ENCODE measurements at regions not wholly inside any gene's neighbourhood (a gene's known extent, or its start where the extent isn't known, plus 50 kb on each side); places are given as distances from the start of the nearest gene placed in this dataset.

DNA sequence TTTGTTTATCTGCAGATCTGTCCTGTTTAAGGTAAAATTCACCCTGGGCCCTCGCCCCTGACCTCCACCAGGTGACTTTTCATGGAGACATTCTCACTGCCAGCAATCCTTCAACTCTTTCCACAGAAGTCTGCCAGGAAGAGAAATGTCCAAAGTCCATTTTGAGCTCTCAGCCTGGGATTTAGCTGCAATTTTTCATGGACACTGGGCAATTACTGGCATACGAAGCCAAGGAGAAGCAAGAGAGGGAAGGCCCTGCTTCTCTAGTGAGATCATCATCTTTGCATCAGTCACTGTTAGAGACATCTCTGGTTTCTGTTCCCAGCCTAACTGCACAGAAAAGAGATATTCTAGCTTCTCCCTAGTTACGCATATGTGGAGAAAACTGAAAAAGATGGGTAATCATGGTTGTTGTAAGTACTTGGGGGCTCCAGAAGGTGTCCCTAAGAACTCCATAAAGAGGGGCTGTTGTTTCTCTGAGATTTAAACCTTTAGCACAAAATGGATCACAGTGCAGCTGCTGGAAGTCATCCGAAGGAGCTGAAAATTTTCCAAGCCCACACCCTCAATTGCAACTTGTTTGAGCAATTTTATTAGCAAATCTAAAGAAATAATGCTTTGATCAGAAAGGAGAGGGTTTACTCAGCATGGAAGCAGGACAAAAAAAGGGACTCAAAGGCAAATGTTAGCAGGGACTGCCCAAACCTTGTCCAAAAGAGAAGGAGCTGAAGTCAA, 168.9 kb downstream of the SNX10 start:
- Histone ChIP-seq H3K4me2 (ENCODE audit: extremely low read depth, insufficient read depth, low read length) (no peak overlapping the region), H3K27me3 (ENCODE audit: control insufficient read depth, insufficient read depth, low read length) (no peaks in the 10 kb centered on the region), H3K9ac (ENCODE audit: insufficient read depth, low read length) (no peak overlapping the region), H3K27ac (ENCODE audit: insufficient read depth, low read length) (no peak overlapping the region), H3K9me3 (ENCODE audit: control insufficient read depth, insufficient read depth, low read depth, low read length) (no peaks in the 10 kb centered on the region), H3K4me3 (replicated peaks in 1 of 4; ENCODE audit: control extremely low read depth in 1 of 4, insufficient read depth in 1 of 4, low read depth in 3 of 4, low read length in 4 of 4) (no peak overlapping the region), H3K4me1 (ENCODE audit: control insufficient read depth, extremely low read depth, insufficient read depth, low read length) (no peaks in the 10 kb centered on the region), H3K79me2 (ENCODE audit: control insufficient read depth, insufficient read depth, low read length) (no peaks in the 10 kb centered on the region), H4K20me1 (ENCODE audit: control insufficient read depth, extremely low read depth, insufficient read depth, low read length) (no peaks in the 10 kb centered on the region), H2AFZ (ENCODE audit: low read length) (no peak overlapping the region), H3K36me3 (ENCODE audit: control insufficient read depth, insufficient read depth, low read length) (no peaks in the 10 kb centered on the region)
- no peak for TF ChIP-seq EZH2 (IDR thresholded peaks at IDR 0.05; ENCODE audit: low read length, missing control alignments)
- no peak for TF ChIP-seq CTCF (conservative IDR thresholded peaks at IDR 0.05 in 1 of 2, IDR thresholded peaks at IDR 0.05 in 1 of 2; ENCODE audit: low read depth in 1 of 2, low read length in 2 of 2)
- DNase-seq (ENCODE audit: low read depth in 2 of 2): no peak

GRCh38 chr7:26461518-26461917, 169.9 kb downstream of the SNX10 start:
- Histone ChIP-seq H3K4me1 (ENCODE audit: control insufficient read depth, extremely low read depth, insufficient read depth, low read length) (no peaks in the 10 kb centered on the region), H3K4me3 (replicated peaks in 1 of 4; ENCODE audit: control extremely low read depth in 1 of 4, insufficient read depth in 1 of 4, low read depth in 3 of 4, low read length in 4 of 4) (no peak overlapping the region), H2AFZ (ENCODE audit: low read length) (no peak overlapping the region), H3K36me3 (ENCODE audit: control insufficient read depth, insufficient read depth, low read length) (no peaks in the 10 kb centered on the region), H3K79me2 (ENCODE audit: control insufficient read depth, insufficient read depth, low read length) (no peaks in the 10 kb centered on the region), H3K27ac (ENCODE audit: insufficient read depth, low read length) (no peak overlapping the region), H3K9me3 (ENCODE audit: control insufficient read depth, insufficient read depth, low read depth, low read length) (no peaks in the 10 kb centered on the region), H4K20me1 (ENCODE audit: control insufficient read depth, extremely low read depth, insufficient read depth, low read length) (no peaks in the 10 kb centered on the region), H3K27me3 (ENCODE audit: control insufficient read depth, insufficient read depth, low read length) (no peaks in the 10 kb centered on the region), H3K4me2 (ENCODE audit: extremely low read depth, insufficient read depth, low read length) (no peak overlapping the region), H3K9ac (ENCODE audit: insufficient read depth, low read length) (no peak overlapping the region)
- no peak for DNase-seq (ENCODE audit: low read depth in 2 of 2)
- TF ChIP-seq EZH2 (IDR thresholded peaks at IDR 0.05; ENCODE audit: low read length, missing control alignments): no peak

GRCh38 chr7:26466007-26466406, 174.3 kb downstream of the SNX10 start:
- no peaks in the 10 kb centered on the region for H3K79me2 ChIP-seq (ENCODE audit: control insufficient read depth, insufficient read depth, low read length)
- TF ChIP-seq CTCF (conservative IDR thresholded peaks at IDR 0.05 in 1 of 2, IDR thresholded peaks at IDR 0.05 in 1 of 2; ENCODE audit: low read depth in 1 of 2, low read length in 2 of 2) (no peak), EZH2 (IDR thresholded peaks at IDR 0.05; ENCODE audit: low read length, missing control alignments) (no peak)
- no peaks in the 10 kb centered on the region for H3K9me3 ChIP-seq (ENCODE audit: control insufficient read depth, insufficient read depth, low read depth, low read length)
- no peaks in the 10 kb centered on the region for H3K27me3 ChIP-seq (ENCODE audit: control insufficient read depth, insufficient read depth, low read length)
- no peak overlapping the region for H2AFZ ChIP-seq (ENCODE audit: low read length)
- no peak overlapping the region for H3K9ac ChIP-seq (ENCODE audit: insufficient read depth, low read length)
- H3K27ac ChIP-seq (ENCODE audit: insufficient read depth, low read length): no peak overlapping the region
- H3K4me1 ChIP-seq (ENCODE audit: control insufficient read depth, extremely low read depth, insufficient read depth, low read length): no peaks in the 10 kb centered on the region
- H3K4me3 ChIP-seq (replicated peaks in 1 of 4; ENCODE audit: control extremely low read depth in 1 of 4, insufficient read depth in 1 of 4, low read depth in 3 of 4, low read length in 4 of 4): no peak overlapping the region
- no peaks in the 10 kb centered on the region for H3K36me3 ChIP-seq (ENCODE audit: control insufficient read depth, insufficient read depth, low read length)
- no peaks in the 10 kb centered on the region for H4K20me1 ChIP-seq (ENCODE audit: control insufficient read depth, extremely low read depth, insufficient read depth, low read length)
- no peak for DNase-seq (ENCODE audit: low read depth in 2 of 2)
- H3K4me2 ChIP-seq (ENCODE audit: extremely low read depth, insufficient read depth, low read length): no peak overlapping the region
